ENCODE measurements at regions not wholly inside any gene's neighbourhood (a gene's known extent, or its start where the extent isn't known, plus 50 kb on each side); places are given as distances from the start of the nearest gene placed in this dataset.

DNA sequence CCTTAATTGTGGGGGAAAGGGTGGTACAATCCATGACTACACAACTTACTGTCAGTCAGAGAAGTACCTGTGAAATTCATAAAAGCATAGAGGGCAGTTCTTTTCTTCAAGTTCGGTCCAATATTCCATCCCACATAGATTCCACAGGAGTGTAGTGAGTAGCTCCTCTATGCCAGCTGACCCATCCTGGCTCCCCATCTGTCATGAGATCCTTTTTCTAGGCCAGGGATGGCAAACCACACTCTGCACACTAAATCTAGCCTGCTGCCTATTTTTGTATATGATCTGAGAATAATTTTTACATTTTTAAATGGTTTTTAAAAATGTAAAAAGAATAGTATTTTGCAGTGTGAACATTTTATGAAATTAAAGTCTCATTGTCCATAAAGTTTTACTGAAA, 107.0 kb upstream of the TSPAN2 start:
- Histone ChIP-seq H3K4me3 (no peak overlapping the region), H3K9me3 (no peaks in the 10 kb centered on the region), H3K4me1 (peaks cover 0 to 22% (median 0%) of the 10 kb centered on the region in 4 donors), H3K27ac (no peak overlapping the region), H3K27me3 (no peaks in the 10 kb centered on the region), H3K36me3 (no peaks in the 10 kb centered on the region)
- DNase-seq (ENCODE audit: low spot score in 2 of 2) = no peak
- TF ChIP-seq POLR2A (IDR thresholded peaks at IDR 0.05) (no peak), EP300 (IDR thresholded peaks at IDR 0.05) (no peak)
- TF ChIP-seq, protein P1, sequence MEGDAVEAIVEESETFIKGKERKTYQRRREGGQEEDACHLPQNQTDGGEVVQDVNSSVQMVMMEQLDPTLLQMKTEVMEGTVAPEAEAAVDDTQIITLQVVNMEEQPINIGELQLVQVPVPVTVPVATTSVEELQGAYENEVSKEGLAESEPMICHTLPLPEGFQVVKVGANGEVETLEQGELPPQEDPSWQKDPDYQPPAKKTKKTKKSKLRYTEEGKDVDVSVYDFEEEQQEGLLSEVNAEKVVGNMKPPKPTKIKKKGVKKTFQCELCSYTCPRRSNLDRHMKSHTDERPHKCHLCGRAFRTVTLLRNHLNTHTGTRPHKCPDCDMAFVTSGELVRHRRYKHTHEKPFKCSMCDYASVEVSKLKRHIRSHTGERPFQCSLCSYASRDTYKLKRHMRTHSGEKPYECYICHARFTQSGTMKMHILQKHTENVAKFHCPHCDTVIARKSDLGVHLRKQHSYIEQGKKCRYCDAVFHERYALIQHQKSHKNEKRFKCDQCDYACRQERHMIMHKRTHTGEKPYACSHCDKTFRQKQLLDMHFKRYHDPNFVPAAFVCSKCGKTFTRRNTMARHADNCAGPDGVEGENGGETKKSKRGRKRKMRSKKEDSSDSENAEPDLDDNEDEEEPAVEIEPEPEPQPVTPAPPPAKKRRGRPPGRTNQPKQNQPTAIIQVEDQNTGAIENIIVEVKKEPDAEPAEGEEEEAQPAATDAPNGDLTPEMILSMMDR (IDR thresholded peaks at IDR 0.05) = no peak
- 90 to 92% methylated on average over 1 of the region's 1 CpG for WGBS, 2 donors

DNA sequence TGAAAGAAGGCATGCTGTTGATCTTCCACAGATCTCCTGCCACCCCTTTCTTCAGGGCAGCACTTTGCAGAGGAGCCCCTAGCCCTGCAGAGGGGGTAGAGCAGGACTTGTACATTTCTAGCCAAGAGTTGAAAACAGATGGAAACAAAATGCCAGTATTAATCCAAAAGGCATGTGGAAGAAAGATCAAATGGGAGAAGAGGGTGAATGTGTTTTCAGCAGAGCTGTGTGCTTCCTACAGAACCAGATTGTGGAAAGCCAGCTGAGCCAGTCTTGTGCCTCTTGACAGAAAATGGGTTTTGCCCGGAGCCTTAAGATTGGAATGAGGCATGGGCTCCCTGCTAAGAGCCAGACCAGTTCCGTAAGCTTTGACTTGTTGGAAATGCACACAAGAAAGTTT, 105.2 kb upstream of the TSPAN2 start:
- H3K9me3 ChIP-seq = no peaks in the 10 kb centered on the region
- DNase-seq (ENCODE audit: low spot score in 2 of 2) = no peak
- no peak overlapping the region for H3K4me3 ChIP-seq
- H3K27ac ChIP-seq = no peak overlapping the region
- no peaks in the 10 kb centered on the region for H3K27me3 ChIP-seq
- peaks cover 0 to 26% (median 0%) of the 10 kb centered on the region in 4 donors for H3K4me1 ChIP-seq
- H3K36me3 ChIP-seq = no peaks in the 10 kb centered on the region
- TF ChIP-seq EP300 (IDR thresholded peaks at IDR 0.05) = no peak
- TF ChIP-seq, protein P1 (IDR thresholded peaks at IDR 0.05) = no peak
- TF ChIP-seq POLR2A (IDR thresholded peaks at IDR 0.05) = no peak
- WGBS, 2 donors = 27 to 40% methylated on average over 2 of the region's 2 CpGs

DNA sequence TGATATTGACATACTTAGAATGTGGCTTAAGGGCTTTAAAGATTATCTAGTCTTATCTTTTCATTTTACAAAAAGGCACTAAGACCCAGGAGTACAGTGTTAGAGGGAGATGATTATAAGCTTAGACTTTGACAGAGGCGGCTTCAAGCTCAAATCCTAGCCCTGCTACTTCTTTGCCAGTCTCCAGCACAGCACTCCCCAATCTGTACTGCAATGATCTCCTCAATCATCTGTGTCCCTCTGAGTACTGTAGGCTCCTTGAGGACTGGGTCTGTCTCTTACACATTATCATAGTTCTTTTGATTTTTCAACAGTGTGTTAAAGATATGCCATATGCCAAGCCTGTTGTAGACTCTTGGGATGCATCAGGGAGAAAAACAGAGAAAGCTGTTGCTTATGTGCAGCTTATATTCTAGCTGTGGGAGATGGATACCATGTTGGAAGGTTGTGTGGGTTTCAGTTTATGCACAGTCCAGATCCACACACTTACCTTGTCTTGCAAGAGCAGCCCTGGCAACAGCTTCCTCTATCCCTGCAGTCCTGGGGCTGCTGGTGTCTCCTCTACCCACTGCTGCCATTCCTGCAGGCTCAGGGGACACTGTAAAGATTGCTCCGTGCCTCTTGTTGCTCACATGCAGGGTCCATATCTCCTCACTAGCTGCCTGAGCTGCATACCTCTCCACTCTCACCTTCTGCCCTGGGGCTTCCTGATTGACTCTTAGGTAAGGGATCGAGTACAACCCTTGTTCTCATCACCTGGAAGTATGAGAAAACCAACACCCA, 103.9 kb upstream of the TSPAN2 start:
- TF ChIP-seq EP300 (IDR thresholded peaks at IDR 0.05) (no peak), POLR2A (IDR thresholded peaks at IDR 0.05) (no peak)
- TF ChIP-seq, protein P1 (IDR thresholded peaks at IDR 0.05) = no peak
- no peaks in the 10 kb centered on the region for H3K9me3 ChIP-seq
- H3K27me3 ChIP-seq = no peaks in the 10 kb centered on the region
- H3K36me3 ChIP-seq = no peaks in the 10 kb centered on the region
- H3K27ac ChIP-seq = no peak overlapping the region
- no peak for DNase-seq (ENCODE audit: low spot score in 2 of 2)
- WGBS, 2 donors = 81 to 98% methylated on average over 3 of the region's 3 CpGs
- H3K4me3 ChIP-seq = no peak overlapping the region
- H3K4me1 ChIP-seq = peaks cover 0 to 19% (median 0%) of the 10 kb centered on the region in 4 donors

DNA sequence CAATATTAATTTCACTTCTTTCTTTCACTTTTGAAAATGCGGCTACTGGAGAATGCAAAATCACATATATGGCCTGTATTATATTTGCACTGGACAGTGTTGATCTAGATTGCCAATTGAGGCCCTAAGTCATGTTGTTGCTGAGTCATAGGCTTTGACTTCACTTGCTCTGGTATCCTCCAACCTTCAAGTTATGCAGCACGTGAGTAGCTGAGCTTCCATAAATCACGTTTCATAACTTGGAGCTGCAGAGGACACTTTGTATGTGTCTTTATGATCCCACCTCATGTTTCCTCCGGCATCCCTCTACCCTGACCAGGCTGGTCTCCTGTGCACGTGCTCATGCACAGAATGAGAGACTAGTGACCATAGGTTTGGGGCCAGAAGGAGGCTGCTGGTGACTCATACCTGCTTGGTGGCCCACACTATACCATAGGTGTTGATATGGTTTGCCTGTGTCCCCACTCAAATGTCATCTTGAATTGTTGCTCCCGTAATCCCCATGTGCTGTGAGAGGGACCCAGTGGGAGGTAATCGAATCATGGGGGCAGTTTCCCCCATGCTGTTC, 103.0 kb upstream of the TSPAN2 start:
- no peak overlapping the region for H3K4me3 ChIP-seq
- no peaks in the 10 kb centered on the region for H3K36me3 ChIP-seq
- no peak for DNase-seq (ENCODE audit: low spot score in 2 of 2)
- no peaks in the 10 kb centered on the region for H3K9me3 ChIP-seq
- WGBS, 2 donors = 87 to 96% methylated on average over 7 of the region's 7 CpGs
- no peaks in the 10 kb centered on the region for H3K27me3 ChIP-seq
- TF ChIP-seq, protein P1 (IDR thresholded peaks at IDR 0.05) = no peak
- TF ChIP-seq EP300 (IDR thresholded peaks at IDR 0.05) (no peak), POLR2A (IDR thresholded peaks at IDR 0.05) (no peak)
- peaks cover 0 to 19% (median 0%) of the 10 kb centered on the region in 4 donors for H3K4me1 ChIP-seq
- H3K27ac ChIP-seq = no peak overlapping the region

DNA sequence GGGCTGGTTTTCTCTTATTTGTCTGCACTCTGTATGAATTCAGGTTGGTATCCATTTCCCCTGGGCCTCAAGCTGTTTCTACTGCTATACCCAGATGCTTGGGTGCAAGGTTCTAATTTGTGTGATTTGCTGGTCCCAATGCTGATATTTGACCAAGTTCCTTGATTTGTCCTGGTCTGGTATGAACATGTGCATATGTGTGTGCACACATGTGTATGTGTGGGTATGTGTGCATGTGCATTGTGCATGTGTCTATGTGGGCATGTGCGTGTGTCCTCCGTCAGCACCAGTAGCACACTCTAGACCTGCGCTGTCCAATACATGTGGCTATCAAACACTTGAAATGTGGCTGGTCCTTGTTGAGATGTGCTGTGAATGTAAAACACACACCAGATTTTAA, 102.4 kb upstream of the TSPAN2 start:
- Histone ChIP-seq H3K27me3 (no peaks in the 10 kb centered on the region), H3K36me3 (no peaks in the 10 kb centered on the region), H3K4me1 (peaks cover 0 to 19% (median 0%) of the 10 kb centered on the region in 4 donors), H3K9me3 (no peaks in the 10 kb centered on the region), H3K27ac (no peak overlapping the region), H3K4me3 (no peak overlapping the region)
- DNase-seq (ENCODE audit: low spot score in 2 of 2) = no peak
- TF ChIP-seq EP300 (IDR thresholded peaks at IDR 0.05) (no peak), POLR2A (IDR thresholded peaks at IDR 0.05) (no peak)
- TF ChIP-seq, protein P1 (IDR thresholded peaks at IDR 0.05) = no peak
- WGBS, 2 donors = 96% methylated on average over 3 of the region's 3 CpGs
